Activated CD8-positive, alpha-beta memory T cell treated with anti-CD3 and anti-CD28 coated beads, Interleukin-2, amount 50 U/mL, for 4 hours (primary cell): ENCODE measurements at regions not wholly inside any gene's neighbourhood (a gene's known extent, or its start where the extent isn't known, plus 50 kb on each side); places are given as distances from the start of the nearest gene placed in this dataset.

Experiments
- DNase-seq: peaks from one replicate; pipeline ENCODE4 v3.0.0-alpha.2; 2020

GRCh38 chr5:160511280-160511929, 89.8 kb downstream of the PTTG1 start:
- no peak for DNase-seq
